GM12878 (cell line): ENCODE measurements at regions not wholly inside any gene's neighbourhood (a gene's known extent, or its start where the extent isn't known, plus 50 kb on each side); places are given as distances from the start of the nearest gene placed in this dataset.

Experiments
- ATAC-seq: fragments of 200-7000 bp; cut with Tn5 transposase; 3 replicates; pipeline ENCODE4 v1.9.1; 2020; ENCODE audit warnings: mild to moderate bottlenecking, moderate library complexity
- BruUV-seq: library from RNA; stranded (reverse); fragments of 400-500 nt; replicated peaks from 2 replicates; lab custom pipeline; 2021; lab: Mats Ljungman, UMichigan
- CTCF ChIA-PET: fragments of 300-600 bp; sonication (Branson Sonifier 250); formaldehyde crosslinking; extraction: SDS; loops from one replicate; lab custom pipeline; 2021; ENCODE audit warnings: inconsistent platforms; lab: Yijun Ruan, JAX
- POLR2A ChIA-PET: fragments of 350-600 bp; formaldehyde crosslinking; extraction: SDS; loops from one replicate; lab custom pipeline; 2021; ENCODE audit warnings: inconsistent platforms; lab: Charles Lee
- RAD21 ChIA-PET: fragments of 300-600 bp; sonication (Branson Sonifier 250); formaldehyde crosslinking; loops from one replicate; lab custom pipeline; 2023; ENCODE audit warnings: antibody characterized with exemption; ENCODE audit not compliant: unreplicated experiment; lab: Charles Lee
- SMC1A ChIA-PET: fragments of 300-600 bp; sonication (Branson Sonifier 250); formaldehyde crosslinking; loops from one replicate; lab custom pipeline; 2023; ENCODE audit not compliant: unreplicated experiment, uncharacterized antibody; lab: Charles Lee
- DNase-seq: peaks from one replicate; pipeline ENCODE4 v3.0.0-alpha.2; 2011; ENCODE audit warnings: low read depth, low spot score
- FAIRE-seq: peaks from 3 replicates; lab custom pipeline; 2011; peaks lifted over from hg19 to GRCh38; lab: Jason Lieb, UNC
- H2AFZ ChIP-seq: 2 replicates; pipeline ENCODE4 v1.6.0; 2011; ENCODE audit warnings: low read depth, low read length, control low read depth; ENCODE audit not compliant: control insufficient read depth
- H3K27ac ChIP-seq: 2 replicates; pipeline ENCODE4 v1.5.1; 2011; ENCODE audit warnings: control low read depth; ENCODE audit not compliant: control insufficient read depth, insufficient read depth
- H3K27me3 ChIP-seq, 2 experiments: replicated peaks in 1 of 2; 2 replicates each; pipeline versions ENCODE4 v1.6.0 to v1.6.1; 2011; ENCODE audit warnings: low read length in 1 of 2; ENCODE audit not compliant: control insufficient read depth in 2 of 2, insufficient read depth in 2 of 2
- H3K36me3 ChIP-seq, 2 experiments: 2 replicates each; pipeline ENCODE4 v1.5.1; 2011; ENCODE audit warnings: low read length in 1 of 2; ENCODE audit not compliant: control insufficient read depth in 2 of 2, insufficient read depth in 2 of 2
- H3K4me1 ChIP-seq: 2 replicates; pipeline ENCODE4 v1.6.1; 2011; ENCODE audit warnings: mild to moderate bottlenecking, low read length, moderate library complexity, mixed read lengths; ENCODE audit not compliant: control insufficient read depth, insufficient read depth
- H3K4me2 ChIP-seq: 2 replicates; pipeline ENCODE4 v1.6.0; 2011; ENCODE audit warnings: control low read depth; ENCODE audit not compliant: control insufficient read depth, insufficient read depth
- H3K4me3 ChIP-seq: fragments of 200-600 bp; sonication (generic); 2 replicates; pipeline ENCODE4 v1.5.1; 2016
- H3K79me2 ChIP-seq: 2 replicates; pipeline ENCODE4 v1.6.0; 2011; ENCODE audit warnings: low read length; ENCODE audit not compliant: control insufficient read depth, insufficient read depth
- H3K9ac ChIP-seq: 2 replicates; pipeline ENCODE4 v1.8.0; 2011; ENCODE audit warnings: low read length, control low read depth, mixed read lengths; ENCODE audit not compliant: control insufficient read depth, insufficient read depth
- H3K9me3 ChIP-seq: replicated peaks from 3 replicates; pipeline ENCODE4 v1.5.1; 2011; ENCODE audit warnings: mild to moderate bottlenecking, low read length; ENCODE audit not compliant: control insufficient read depth, insufficient read depth
- H4K20me1 ChIP-seq: 2 replicates; pipeline ENCODE4 v1.6.0; 2011; ENCODE audit not compliant: control insufficient read depth, insufficient read depth
- CREM ChIP-seq: IDR thresholded peaks from 2 replicates; pipeline ENCODE4 v1.6.1; 2014; ENCODE audit warnings: antibody characterized with exemption, low read depth
- KDM1A ChIP-seq: fragments of 200-600 bp; sonication (generic); IDR thresholded peaks from 2 replicates; pipeline ENCODE4 v1.6.1; 2016; ENCODE audit warnings: borderline replicate concordance
- MTA3 ChIP-seq: IDR thresholded peaks from 2 replicates; pipeline ENCODE4 v1.6.1; 2012; ENCODE audit warnings: low read length, inconsistent platforms, borderline replicate concordance
- NFYB ChIP-seq: IDR thresholded peaks from 2 replicates; pipeline ENCODE4 v1.6.1; 2011; ENCODE audit warnings: low read depth, mild to moderate bottlenecking, low read length, improper control_type of control experiment, moderate library complexity; ENCODE audit not compliant: insufficient read depth
- PAX8 ChIP-seq: fragments of 450-650 bp; IDR thresholded peaks from 2 replicates; pipeline ENCODE4 v1.6.1; 2017; ENCODE audit warnings: mild to moderate bottlenecking, moderate library complexity
- PML ChIP-seq: IDR thresholded peaks from 2 replicates; pipeline ENCODE4 v1.6.1; 2012; ENCODE audit warnings: low read length, inconsistent platforms
- POLR2AphosphoS5 ChIP-seq: IDR thresholded peaks from 2 replicates; pipeline ENCODE4 v1.6.1; 2011; ENCODE audit warnings: mild to moderate bottlenecking, low read length, inconsistent platforms
- RCOR1 ChIP-seq: conservative IDR thresholded peaks from 2 replicates; pipeline ENCODE4 v1.6.1; 2012; ENCODE audit warnings: low read depth, low read length, improper control_type of control experiment
- SREBF2 ChIP-seq: IDR thresholded peaks from 2 replicates; pipeline ENCODE4 v1.6.1; 2012; ENCODE audit warnings: mild to moderate bottlenecking, low read length
- SRF ChIP-seq, 2 experiments: IDR thresholded peaks; 2 replicates each; pipeline ENCODE4 v1.6.1; 2011; ENCODE audit warnings: low read depth in 2 of 2, low read length in 2 of 2, mild to moderate bottlenecking in 1 of 2, moderate library complexity in 1 of 2
- SUZ12 ChIP-seq: fragments of 200-600 bp; sonication (generic); IDR thresholded peaks from one replicate; pipeline ENCODE4 v1.6.1; 2018; ENCODE audit warnings: antibody characterized with exemption, mild to moderate bottlenecking; ENCODE audit not compliant: unreplicated experiment
- TARDBP ChIP-seq: IDR thresholded peaks from 2 replicates; pipeline ENCODE4 v1.6.1; 2016; ENCODE audit warnings: borderline replicate concordance
- WGBS: methylation state at CpG from one replicate; pipeline ENCODE4 v1.1.6; 2016; ENCODE audit warnings: low lambda C conversion rate; ENCODE audit not compliant: insufficient replicate concordance, insufficient coverage; ENCODE audit errors: missing lambda C conversion rate; 5-methylcytosine and 5-hydroxymethylcytosine counted together
- in situ Hi-C: fragments of 300-500 bp; cut with MboI; formaldehyde crosslinking; loops from 9 replicates; pipeline ENCODE4 v1.14.3; 2018; ENCODE audit warnings: mixed read lengths
- intact Hi-C: fragments of 100-400 bp; cut with micrococcal nuclease; formaldehyde crosslinking; loops from one replicate; pipeline ENCODE4 v1.14.2; 2022; ENCODE audit not compliant: unreplicated experiment
- TF ChIP-seq, protein P1 (sequence below): fragments of 450-650 bp; formaldehyde crosslinking; IDR thresholded peaks from 2 replicates; pipeline ENCODE4 v1.4.0; 2020; ENCODE audit warnings: mild to moderate bottlenecking, moderate library complexity
- TF ChIP-seq, protein P2 (sequence below): fragments of 450-650 bp; conservative IDR thresholded peaks from 2 replicates; pipeline ENCODE4 v1.6.1; 2017; ENCODE audit warnings: mild to moderate bottlenecking, moderate library complexity
- TF ChIP-seq, protein P3 (sequence below): IDR thresholded peaks from 2 replicates; pipeline ENCODE4 v1.6.1; 2012; ENCODE audit warnings: low read length, inconsistent platforms
- TF ChIP-seq, protein P4 (sequence below): IDR thresholded peaks from 2 replicates; pipeline ENCODE4 v1.6.1; 2011; ENCODE audit warnings: borderline replicate concordance, low read depth, mild to moderate bottlenecking, moderate library complexity, low read length; ENCODE audit not compliant: insufficient read depth, poor library complexity, severe bottlenecking

DNA sequence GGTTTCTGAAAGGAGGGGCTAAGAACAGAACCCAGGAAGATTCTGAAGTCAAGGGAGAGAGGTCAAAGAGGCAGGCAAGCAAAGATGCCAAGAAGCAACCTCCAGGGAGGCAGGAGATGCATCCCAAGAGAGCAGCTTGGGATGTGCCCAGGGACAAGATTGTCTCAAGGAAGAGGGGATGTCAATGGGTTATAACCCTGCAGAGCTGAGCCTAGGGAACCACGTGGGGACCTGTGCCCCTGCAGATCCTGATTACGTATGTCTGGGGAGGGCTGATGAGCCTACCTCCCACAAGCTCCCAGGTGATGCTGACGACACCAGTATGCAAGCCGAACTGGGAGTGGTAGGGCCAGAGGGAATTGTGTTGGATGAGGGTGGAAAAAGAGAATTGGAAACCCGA is 70.9 kb upstream of the IRS2 start:
- no peak for DNase-seq
- RAD21 ChIA-PET = no interaction called here

More for the DNA sequence above, 70.9 kb upstream of the IRS2 start:
- ATAC-seq = no peak
- Histone ChIP-seq H2AFZ (no peak overlapping the region), H4K20me1 (no peaks in the 10 kb centered on the region), H3K4me1 (no peaks in the 10 kb centered on the region), H3K4me2 (no peak overlapping the region), H3K36me3 (no peaks in the 10 kb centered on the region)
- SMC1A ChIA-PET = no interaction called here
- 26% methylated on average over 5 of the region's 5 CpGs for WGBS
- TF ChIP-seq, protein P1, sequence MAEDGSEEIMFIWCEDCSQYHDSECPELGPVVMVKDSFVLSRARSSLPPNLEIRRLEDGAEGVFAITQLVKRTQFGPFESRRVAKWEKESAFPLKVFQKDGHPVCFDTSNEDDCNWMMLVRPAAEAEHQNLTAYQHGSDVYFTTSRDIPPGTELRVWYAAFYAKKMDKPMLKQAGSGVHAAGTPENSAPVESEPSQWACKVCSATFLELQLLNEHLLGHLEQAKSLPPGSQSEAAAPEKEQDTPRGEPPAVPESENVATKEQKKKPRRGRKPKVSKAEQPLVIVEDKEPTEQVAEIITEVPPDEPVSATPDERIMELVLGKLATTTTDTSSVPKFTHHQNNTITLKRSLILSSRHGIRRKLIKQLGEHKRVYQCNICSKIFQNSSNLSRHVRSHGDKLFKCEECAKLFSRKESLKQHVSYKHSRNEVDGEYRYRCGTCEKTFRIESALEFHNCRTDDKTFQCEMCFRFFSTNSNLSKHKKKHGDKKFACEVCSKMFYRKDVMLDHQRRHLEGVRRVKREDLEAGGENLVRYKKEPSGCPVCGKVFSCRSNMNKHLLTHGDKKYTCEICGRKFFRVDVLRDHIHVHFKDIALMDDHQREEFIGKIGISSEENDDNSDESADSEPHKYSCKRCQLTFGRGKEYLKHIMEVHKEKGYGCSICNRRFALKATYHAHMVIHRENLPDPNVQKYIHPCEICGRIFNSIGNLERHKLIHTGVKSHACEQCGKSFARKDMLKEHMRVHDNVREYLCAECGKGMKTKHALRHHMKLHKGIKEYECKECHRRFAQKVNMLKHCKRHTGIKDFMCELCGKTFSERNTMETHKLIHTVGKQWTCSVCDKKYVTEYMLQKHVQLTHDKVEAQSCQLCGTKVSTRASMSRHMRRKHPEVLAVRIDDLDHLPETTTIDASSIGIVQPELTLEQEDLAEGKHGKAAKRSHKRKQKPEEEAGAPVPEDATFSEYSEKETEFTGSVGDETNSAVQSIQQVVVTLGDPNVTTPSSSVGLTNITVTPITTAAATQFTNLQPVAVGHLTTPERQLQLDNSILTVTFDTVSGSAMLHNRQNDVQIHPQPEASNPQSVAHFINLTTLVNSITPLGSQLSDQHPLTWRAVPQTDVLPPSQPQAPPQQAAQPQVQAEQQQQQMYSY (CRISPR knock-in tag) = no peak
- TF ChIP-seq MTA3 (no peak), POLR2AphosphoS5 (no peak), PML (no peak), PAX8 (no peak), RCOR1 (no peak), SREBF2 (no peak), CREM (no peak), NFYB (no peak), KDM1A (no peak), SRF (IDR thresholded peaks at IDR 0.05; ENCODE audit: low read depth in 2 of 2, low read length in 2 of 2) (no peak), TARDBP (no peak), SUZ12 (no peak)
- TF ChIP-seq, protein P2, sequence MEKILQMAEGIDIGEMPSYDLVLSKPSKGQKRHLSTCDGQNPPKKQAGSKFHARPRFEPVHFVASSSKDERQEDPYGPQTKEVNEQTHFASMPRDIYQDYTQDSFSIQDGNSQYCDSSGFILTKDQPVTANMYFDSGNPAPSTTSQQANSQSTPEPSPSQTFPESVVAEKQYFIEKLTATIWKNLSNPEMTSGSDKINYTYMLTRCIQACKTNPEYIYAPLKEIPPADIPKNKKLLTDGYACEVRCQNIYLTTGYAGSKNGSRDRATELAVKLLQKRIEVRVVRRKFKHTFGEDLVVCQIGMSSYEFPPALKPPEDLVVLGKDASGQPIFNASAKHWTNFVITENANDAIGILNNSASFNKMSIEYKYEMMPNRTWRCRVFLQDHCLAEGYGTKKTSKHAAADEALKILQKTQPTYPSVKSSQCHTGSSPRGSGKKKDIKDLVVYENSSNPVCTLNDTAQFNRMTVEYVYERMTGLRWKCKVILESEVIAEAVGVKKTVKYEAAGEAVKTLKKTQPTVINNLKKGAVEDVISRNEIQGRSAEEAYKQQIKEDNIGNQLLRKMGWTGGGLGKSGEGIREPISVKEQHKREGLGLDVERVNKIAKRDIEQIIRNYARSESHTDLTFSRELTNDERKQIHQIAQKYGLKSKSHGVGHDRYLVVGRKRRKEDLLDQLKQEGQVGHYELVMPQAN = no peak
- TF ChIP-seq, protein P3, sequence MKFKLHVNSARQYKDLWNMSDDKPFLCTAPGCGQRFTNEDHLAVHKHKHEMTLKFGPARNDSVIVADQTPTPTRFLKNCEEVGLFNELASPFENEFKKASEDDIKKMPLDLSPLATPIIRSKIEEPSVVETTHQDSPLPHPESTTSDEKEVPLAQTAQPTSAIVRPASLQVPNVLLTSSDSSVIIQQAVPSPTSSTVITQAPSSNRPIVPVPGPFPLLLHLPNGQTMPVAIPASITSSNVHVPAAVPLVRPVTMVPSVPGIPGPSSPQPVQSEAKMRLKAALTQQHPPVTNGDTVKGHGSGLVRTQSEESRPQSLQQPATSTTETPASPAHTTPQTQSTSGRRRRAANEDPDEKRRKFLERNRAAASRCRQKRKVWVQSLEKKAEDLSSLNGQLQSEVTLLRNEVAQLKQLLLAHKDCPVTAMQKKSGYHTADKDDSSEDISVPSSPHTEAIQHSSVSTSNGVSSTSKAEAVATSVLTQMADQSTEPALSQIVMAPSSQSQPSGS = no peak
- TF ChIP-seq, protein P4, sequence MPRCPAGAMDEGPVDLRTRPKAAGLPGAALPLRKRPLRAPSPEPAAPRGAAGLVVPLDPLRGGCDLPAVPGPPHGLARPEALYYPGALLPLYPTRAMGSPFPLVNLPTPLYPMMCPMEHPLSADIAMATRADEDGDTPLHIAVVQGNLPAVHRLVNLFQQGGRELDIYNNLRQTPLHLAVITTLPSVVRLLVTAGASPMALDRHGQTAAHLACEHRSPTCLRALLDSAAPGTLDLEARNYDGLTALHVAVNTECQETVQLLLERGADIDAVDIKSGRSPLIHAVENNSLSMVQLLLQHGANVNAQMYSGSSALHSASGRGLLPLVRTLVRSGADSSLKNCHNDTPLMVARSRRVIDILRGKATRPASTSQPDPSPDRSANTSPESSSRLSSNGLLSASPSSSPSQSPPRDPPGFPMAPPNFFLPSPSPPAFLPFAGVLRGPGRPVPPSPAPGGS = no peak
- TF ChIP-seq, all 136 proteins: peak for 0
- H3K4me3 ChIP-seq = no peak overlapping the region
- H3K79me2 ChIP-seq = no peaks in the 10 kb centered on the region
- no peak for FAIRE-seq
- H3K9ac ChIP-seq = no peak overlapping the region
- intact Hi-C loops (no loop called here), in situ Hi-C loops (no loop called here)
- no peaks in the 10 kb centered on the region for H3K9me3 ChIP-seq
- H3K27me3 ChIP-seq = no peaks in the 10 kb centered on the region
- ChIA-PET POLR2A (interaction anchor here (0.7 kb wide), 1 partner anchor 60 kb away, joined by 4 read pairs; no protein-coding TSS in a partner anchor), CTCF (interaction anchor here (0.6 to 0.7 kb wide), 2 partner anchors 291 to 898 kb away, joined by 3 read pairs; no protein-coding TSS in a partner anchor)
- BruUV-seq = no TSS peak
- H3K27ac ChIP-seq = no peak overlapping the region
